GM21423 (cell line): ENCODE measurements at regions not wholly inside any gene's neighbourhood (a gene's known extent, or its start where the extent isn't known, plus 50 kb on each side); places are given as distances from the start of the nearest gene placed in this dataset.

Experiments
- ATAC-seq: cut with Tn5 transposase; IDR thresholded peaks from one replicate; pipeline ENCODE4 v1.9.1; 2021; ENCODE audit warnings: mild to moderate bottlenecking, moderate library complexity; ENCODE audit not compliant: unreplicated experiment

DNA sequence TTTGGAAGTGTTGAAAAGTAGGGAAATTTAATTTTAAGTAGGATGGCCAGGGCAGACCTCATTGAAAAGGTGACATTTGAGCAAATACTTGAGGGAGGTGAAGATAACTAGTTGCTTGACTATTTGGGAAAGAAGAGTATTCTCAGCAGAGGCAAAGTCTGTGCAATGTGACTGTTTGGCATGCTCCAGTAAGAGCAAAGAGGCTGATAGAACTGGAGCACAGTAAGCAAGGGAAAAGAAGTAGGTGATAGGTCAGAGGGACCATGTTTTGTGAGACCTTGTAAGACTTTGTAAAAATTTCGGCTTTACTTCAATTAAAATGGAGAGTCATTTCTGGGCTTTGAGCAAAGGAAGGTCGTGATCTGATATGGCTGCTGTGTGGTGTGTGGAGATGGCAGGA, 335.8 kb downstream of the ZIC1 start:
- ATAC-seq: no peak

DNA sequence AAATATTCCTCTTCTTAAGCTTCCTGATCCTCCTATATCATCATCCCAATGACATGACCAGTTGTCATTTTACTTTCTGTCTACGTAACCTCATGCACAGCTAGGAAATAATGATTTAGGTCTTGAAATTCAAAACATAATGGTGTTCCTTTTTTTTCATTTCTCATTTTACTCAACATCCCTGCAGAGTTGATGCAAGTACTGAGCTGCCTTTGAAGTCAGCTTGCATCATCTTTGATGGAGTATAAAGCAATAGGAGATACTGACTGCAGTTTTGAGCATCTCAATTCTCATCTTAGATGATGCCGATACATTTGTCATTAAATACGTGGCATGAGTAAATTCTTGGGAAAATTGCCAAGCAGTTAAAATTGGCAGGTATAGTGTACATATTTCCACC, 346.1 kb downstream of the ZIC1 start:
- no peak for ATAC-seq

DNA sequence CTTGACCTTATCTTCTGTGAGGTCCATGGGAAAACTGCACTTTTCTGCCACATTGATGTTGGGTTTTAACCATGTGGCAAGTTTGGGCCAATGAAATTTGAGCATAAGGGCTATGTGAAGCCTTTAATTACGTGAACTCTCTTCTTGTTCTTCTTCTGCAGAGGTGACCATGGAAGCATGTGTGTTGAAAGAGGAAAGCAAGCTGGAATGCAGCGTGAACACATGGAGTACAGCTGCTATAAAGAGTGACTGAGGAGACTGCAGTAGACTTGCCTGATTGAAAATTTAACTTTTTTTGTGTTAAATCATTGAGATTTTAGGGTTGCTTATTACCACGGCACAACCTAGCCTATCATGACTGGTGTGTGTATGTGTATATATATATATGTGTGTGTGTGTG, 347.3 kb downstream of the ZIC1 start:
- ATAC-seq: no peak

DNA sequence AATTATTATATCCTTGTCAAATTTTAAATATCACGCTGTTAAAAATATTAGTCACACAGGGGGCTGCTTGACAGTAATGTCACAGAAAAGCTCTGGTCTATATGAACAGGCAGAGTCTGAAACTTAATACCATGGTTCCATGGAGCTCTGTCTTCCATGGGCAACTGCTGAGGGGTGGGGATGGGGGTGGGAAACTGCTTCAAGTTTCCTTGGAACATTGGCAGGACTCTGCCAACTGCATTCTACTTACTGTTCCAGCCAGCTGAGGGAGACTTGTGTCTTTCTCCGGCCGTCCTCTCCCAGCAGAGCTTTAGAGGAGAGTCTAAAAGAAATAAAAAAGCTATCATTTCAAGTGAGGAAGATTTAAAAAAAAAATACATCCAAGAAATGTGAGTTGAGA, 348.7 kb downstream of the ZIC1 start:
- ATAC-seq: no peak

DNA sequence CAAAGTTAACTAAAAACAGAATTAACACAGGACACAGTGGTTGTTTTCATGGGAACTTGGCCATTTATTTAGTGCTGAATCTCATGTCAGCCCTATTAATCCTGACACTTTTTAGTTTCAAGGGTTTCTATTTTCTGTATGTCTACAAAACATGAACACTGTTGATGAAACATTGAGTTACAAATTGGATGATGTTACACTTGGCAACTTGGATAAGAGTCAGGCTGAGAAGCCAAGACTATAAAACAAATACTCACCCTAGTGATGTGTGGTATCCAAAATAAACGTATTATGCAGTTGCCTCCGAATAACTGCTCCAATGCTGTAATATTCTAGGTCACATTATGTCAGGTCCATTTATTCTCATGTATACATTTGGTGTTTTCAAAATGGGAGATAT, 349.6 kb downstream of the ZIC1 start:
- ATAC-seq: no peak

DNA sequence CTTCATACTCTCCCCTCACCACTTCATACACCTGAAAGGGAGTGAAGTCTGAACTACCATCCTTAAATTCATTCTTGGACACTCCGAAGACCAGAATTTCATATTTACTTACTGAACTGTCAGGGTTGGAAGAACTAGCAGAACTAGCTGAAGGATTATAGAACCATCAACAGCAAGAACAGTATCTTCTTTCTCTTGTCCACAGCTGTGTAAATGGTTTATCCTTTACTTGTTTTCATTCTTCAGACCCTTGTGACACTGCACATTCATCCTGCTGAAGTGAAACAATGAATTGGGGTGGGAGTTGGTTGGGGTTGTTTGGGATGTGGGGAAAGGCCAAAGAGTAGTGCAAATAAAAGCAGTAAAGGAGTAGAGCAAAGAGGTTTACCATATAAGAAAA, 350.9 kb downstream of the ZIC1 start:
- no peak for ATAC-seq

DNA sequence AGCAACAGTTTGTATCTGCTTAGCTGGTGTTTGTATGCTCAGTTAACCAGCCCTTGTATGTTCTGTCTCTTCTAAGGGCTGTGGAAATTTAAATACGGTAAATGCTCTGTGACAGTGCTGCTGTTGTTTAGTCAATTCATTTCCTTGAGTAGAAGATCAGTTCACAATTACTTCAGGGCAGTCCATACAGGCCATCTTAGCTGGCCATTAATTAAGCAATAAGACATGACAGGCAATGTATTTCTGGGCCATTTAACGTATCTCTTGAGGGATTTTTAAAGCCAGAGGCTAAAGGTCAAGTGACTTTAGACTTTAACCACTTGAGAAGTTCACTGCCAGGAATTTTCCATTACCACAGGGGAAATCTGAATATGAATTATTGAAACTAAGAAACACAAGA, 351.8 kb downstream of the ZIC1 start:
- no peak for ATAC-seq

DNA sequence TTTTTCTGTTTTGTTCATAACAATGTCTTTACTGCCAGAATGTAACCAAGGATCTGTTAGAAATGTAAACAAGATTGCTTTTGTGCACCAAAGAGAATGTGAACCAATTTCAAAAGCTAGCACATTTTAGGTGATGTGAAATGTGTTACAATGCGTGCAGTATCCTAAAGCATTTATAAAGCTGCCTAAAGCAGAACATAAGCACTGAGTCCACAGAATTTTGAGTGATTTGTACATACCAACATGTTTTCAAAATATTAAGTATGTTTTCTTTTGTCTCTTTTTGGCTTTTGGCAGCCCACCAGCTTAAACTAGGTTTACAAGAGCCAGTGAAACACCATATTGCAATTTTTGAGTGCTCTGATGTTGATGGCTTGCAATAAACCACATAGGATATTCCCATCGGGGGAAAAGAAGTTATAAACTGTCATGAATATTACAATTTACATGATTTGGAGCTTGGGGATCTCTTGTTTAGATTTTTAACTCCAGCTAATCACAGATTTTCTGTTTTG, 364.0 kb downstream of the ZIC1 start:
- no peak for ATAC-seq

DNA sequence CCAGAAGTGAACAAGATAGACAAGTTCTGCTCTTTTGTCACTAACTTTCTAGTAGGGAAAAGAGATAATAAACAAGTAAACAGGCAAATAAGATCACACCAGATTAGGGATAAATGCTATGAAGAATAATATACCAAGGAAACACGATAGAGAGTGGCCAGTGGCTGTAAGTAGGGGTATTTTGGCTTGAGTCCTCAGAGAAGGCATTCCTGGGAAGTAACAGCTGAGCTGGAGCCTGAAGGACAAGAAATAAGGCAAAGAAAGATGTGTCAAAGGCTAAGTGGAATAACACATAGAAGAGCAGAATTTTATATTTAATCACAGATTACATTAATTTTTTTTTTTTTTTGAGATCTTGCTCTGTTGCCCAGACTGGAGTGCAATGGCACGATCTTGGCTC, 366.2 kb downstream of the ZIC1 start:
- no peak for ATAC-seq

DNA sequence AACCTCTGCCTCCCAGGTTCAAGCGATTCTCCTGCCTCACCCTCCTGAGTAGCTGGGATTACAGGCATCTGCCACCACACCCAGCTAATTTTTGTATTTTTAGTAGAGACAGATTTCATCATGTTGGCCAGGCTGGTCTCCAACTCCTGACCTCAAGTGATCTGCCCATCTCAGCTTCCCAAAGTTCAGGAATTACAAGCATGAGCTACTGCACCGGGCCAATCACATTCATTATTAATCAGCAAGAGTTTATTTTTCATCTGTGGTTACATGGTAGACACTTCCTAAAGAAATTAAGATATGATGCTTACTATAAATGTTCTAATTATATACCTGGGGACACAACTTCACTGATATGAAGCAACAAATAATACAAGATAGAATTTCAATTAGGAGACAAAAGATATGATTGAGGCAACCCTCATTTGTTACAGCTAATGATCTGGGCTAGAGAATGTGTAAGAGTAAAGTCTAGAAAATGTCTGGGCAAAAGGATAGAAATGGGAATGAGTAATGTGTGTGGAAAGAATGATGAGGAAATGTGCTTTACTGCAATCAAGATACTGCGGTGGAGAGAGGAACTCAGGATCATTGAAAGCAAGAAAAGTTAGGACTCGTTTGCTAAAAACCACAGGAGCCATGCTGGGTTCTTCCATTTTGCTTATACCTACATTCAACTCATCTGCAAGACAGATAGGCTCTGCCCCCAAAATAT, 366.8 kb downstream of the ZIC1 start:
- no peak for ATAC-seq

DNA sequence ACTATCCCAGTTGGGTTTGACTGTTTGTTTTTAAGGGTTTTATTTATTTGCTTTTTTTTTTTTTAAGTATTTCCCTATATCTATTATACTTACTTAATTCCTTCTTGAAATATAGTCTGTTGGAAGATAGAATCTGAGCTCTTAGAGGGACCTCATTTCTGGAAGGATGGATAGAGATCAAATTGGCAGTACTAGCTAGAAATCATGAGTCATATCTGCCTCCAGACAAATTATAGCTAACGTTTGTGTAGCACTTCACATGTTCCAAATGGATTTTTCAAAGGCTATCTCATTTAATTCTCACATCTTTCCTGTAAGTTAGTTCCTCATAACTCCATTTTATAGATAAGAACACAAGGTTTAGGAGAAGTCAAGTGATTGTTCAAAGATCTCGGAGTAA, 384.7 kb downstream of the ZIC1 start:
- no peak for ATAC-seq

DNA sequence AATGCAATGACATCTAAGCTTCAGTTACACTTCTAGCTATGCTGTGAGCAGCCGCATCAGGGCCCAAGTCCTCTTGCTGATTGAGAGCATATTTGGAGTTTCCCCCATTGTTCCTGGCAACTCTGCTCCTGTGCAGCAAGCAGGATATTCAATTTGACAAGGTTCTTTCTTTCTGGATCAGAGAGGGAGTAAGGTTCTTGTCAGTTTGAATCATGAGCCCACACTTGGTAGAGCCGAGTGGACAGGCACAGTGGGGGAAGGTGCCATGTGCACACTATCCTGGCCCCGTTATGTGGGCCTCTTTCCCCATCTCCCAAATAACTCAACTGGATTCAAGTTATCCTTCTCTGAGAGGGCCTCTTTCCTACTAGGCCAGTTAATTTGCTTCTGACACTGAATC, 385.4 kb downstream of the ZIC1 start:
- no peak for ATAC-seq

DNA sequence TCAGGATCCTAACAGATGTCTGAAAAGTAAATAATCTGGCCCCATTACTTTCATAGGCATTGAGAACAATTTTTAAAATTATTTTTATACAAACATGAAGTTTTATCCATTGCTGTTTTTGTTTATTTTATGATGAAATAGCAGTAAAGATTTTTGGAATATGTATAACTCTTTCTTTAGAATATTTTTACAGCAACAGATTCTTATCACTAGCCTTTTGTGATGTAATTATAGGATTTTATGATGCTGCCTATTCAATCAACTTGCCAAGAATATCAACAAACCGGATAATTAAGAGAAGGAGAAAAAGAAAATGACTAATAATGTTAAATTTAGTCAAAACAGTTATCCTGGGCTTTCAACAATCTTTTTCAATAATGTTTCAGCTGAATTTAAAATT, 386.3 kb downstream of the ZIC1 start:
- ATAC-seq: no peak

DNA sequence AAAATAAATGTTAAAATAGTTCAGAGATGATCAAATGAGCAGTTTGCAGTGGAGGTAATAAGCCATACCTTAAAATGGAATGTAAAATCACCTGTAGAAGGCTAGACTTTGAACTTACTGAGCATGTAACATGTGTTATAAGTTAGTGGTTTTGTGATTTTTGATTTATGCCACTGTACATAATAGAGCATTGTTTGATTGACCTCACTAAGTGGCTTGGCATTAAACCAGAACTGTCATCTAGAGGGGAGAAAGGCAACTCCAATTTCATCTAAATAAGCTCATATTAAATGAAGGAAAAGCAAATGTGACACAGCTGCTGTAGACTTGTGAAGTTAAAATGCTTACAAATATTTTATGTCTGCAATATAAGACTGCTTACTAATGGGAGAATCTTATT, 387.9 kb downstream of the ZIC1 start:
- no peak for ATAC-seq

DNA sequence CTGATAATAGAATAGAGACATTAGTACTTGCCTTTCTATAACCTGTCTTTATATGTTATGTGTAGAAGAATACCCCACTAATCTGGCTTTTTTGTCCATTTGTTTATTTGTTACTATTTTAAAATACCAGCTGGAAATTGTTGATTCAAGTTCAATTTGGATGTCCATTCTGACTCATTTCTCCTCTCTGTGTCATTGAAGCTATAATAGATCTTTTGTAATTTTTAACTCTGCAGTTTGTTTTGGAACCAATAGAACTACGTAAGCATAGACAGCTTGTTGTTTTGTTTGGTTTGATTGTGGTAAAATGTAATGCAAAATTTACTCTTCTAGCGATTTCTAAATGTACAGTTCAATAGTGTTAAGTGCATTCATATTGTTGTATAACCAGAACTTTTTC, 390.4 kb downstream of the ZIC1 start:
- no peak for ATAC-seq

DNA sequence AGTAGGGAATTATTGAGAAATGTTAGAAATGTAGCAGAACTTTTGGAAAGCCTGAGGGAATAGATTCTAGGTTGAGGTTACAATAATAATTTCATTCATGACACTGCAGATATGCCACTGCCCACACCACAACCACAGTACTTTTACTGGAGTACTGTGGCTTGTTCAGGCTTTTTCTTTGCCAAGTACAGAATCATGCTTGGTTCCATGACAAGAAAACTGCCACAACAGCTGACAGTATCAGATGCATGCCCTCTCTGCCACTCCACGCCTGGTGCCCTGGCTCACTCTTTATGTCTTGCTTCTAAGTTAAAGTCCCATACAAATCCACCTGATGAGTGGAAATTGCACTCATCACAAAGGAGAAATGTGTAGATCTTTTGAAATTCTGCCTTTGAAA, 398.6 kb downstream of the ZIC1 start:
- no peak for ATAC-seq

DNA sequence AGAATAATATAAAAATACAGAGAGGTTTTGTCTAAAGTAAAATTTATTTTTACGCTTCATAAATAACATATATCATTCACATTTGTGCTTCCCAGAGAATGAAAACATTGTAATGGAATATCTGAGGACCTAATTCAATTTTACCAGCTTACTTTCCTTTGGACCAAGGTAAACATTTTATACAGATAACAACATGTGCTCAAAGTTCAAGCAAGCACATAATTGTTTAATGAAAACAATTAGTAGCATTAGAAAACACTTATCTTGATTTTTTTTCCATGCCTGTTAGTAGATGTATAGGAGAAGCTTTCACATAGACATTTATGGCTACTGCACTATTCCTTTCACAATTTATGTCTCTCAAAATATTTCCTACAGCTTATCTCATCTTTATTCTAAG, 400.0 kb downstream of the ZIC1 start:
- no peak for ATAC-seq

DNA sequence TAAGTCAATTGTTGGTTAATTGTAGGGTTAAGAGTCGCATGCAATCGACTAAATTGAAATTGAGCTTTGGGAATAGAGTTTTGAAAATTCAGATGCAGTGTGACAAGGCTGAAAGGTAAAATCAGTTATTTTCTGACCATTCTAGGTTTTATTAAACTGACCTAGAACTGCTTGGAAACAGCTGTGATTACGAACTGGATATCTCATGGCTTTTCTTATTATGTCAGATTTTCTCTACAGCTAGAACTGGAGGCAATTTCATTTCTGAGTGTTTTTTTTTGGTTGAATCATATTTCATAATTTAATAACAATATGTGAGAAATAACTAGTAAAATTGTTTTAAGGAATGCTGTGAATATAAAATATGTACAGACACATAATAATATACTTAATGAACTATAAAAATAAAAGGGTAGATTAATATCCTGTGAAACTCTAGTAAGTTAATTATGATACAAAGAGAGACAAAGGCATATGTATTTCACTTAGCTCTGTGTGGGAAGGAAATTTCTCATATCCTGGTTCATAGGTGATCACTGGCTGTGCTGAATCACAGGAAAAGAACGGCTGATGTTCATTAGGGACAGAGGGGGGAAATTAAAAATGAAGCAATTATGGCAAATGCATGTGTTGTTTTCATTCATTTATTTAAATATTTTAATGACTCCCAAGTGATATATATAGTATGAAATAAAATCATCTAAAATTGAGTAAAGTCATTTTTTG, 403.2 kb downstream of the ZIC1 start:
- ATAC-seq: no peak

DNA sequence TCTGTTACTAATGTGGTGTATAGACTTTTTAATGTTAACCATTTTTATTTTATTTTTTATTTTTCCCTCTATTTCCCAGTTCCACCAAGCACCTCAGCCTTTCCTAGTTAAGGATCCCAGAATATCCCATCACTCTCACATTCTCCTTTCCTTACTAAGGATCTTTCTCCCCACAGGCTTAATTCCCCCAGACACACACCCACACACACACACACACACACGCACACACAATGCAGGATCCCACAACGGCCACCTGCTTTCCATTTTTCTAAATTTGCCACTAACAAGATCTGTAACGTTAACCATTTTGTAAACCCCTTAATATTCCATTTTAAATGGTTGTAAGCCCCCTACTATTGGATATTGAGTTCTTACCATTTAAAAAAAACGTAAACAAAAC, 404.1 kb downstream of the ZIC1 start:
- no peak for ATAC-seq

DNA sequence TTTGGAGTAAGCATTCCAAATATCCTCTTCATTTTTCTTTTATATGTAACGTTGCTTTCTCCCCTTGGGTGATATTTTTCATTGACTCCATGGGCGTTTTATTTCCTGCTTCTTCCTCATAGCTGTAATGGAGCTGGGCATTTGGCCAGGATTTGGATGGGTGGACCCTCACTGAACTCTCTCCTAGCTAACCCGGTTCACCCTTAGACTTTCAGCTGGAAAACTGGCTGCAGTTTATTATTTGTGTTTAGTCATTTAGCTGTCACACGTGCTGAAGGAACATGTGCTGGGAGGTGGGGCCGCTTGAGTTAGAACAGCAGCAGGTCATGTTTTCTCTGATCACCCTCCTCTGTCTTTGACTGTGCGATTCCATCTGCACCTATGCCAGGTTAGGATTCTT, 407.6 kb downstream of the ZIC1 start:
- ATAC-seq: no peak

DNA sequence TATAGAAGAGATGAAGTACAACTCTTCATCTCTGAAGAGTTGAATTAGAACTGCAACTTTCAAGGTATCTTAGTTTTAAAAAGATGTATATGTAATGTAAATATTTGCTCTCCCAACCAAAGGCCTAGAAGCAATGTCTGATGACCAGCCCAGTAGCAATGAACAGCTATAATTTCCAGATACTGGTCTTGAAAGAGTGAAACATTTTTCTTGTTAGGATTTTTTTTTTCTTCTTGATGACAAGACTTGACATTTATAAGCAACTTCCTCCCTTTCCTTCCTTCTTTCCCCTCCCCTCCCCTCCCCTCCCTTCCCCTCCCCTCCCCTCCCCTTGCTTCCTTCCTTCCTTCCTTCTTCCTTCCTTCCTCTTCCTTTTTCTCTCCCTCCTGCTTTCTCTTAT, 423.4 kb downstream of the ZIC1 start:
- ATAC-seq: no peak

DNA sequence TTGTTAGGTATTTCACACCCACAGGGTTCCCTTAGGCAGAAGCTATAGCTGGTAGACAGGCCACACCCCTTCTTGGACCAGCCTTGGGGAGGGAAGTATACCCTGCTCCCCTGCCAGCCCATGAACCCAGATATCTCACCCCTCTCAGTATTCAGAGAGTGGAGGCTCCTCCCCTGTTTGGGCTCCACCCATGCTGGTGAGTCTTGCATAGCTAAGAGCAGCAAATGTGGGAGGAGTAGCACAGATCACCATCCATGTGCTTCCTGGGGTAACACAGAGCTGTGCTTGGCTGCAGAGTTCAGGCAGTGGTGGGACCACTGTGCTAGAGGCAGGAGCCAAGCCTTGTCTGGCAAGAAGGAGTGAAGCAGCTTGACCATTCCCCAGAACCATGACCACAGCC, 427.2 kb downstream of the ZIC1 start:
- no peak for ATAC-seq

DNA sequence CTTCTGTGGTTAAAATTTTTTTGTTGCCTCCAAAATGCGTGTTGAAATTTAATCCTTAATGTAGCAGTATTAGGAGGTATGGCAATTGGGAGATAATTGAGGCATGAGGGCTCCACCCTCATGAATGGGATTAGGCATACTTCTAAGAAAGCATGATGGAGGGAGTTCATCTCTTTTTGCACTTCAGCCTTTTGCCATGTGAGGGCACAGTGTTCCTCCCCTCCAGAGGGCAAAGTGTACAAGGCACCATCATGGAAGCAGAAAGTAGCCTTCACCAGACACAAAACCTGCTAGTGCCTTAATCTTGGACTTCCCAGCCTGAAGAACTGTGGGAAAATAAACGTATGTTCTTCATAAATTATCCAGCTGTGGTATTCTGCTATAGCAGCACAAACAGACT, 429.5 kb downstream of the ZIC1 start:
- no peak for ATAC-seq
